HepG2 (cell line): ENCODE measurements at regions not wholly inside any gene's neighbourhood (a gene's known extent, or its start where the extent isn't known, plus 50 kb on each side); places are given as distances from the start of the nearest gene placed in this dataset.

Experiments
- ATAC-seq: fragments of 200-7000 bp; cut with Tn5 transposase; 3 replicates; pipeline ENCODE4 v1.9.1; 2020; ENCODE audit warnings: mild to moderate bottlenecking, moderate library complexity
- BruUV-seq: library from RNA; stranded (reverse); fragments of 400-500 nt; replicated peaks from 2 replicates; lab custom pipeline; 2021; lab: Mats Ljungman, UMichigan
- CTCF ChIA-PET: fragments of 300-600 bp; formaldehyde crosslinking; extraction: SDS; loops from one replicate; lab custom pipeline; 2021; ENCODE audit warnings: low total read pairs, inconsistent platforms, low intra/inter-chr PET ratio; lab: Yijun Ruan, JAX
- POLR2A ChIA-PET: fragments of 350-600 bp; sonication (Branson Sonifier 250); formaldehyde crosslinking; loops from one replicate; lab custom pipeline; 2020; ENCODE audit warnings: antibody characterized with exemption, inconsistent platforms; lab: Yijun Ruan, JAX
- DNase-seq: peaks from one replicate; pipeline ENCODE4 v3.0.0-alpha.2; 2015; ENCODE audit warnings: low spot score
- FAIRE-seq: peaks from 3 replicates; lab custom pipeline; 2011; peaks lifted over from hg19 to GRCh38; lab: Jason Lieb, UNC
- H2AFZ ChIP-seq: one replicate; pipeline ENCODE4 v1.6.1; 2011; ENCODE audit warnings: low read length, inconsistent platforms
- H3K27ac ChIP-seq: fragments of 300-600 bp; 3 replicates; pipeline ENCODE4 v1.8.0; 2011; ENCODE audit warnings: mixed run types, mild to moderate bottlenecking, mixed read lengths, low read length, inconsistent platforms; ENCODE audit not compliant: insufficient read depth; ENCODE audit errors: extremely low read length
- H3K27me3 ChIP-seq, 2 experiments: fragments of 200-600 bp in 1 of 2; 2 replicates in 1 of 2; 3 replicates in 1 of 2; pipeline versions ENCODE4 v1.6.0 to v1.8.0; 2011; ENCODE audit warnings: low read length in 2 of 2, mild to moderate bottlenecking in 2 of 2, moderate library complexity in 2 of 2, inconsistent platforms in 1 of 2; ENCODE audit not compliant: insufficient read depth in 2 of 2, control insufficient read depth in 1 of 2
- H3K36me3 ChIP-seq, 2 experiments: fragments of 200-600 bp in 1 of 2; replicated peaks in 1 of 2; 2 replicates in 1 of 2; 3 replicates in 1 of 2; pipeline versions ENCODE4 v1.5.1 to v1.8.0; 2011; ENCODE audit warnings: low read length in 2 of 2, inconsistent platforms in 1 of 2; ENCODE audit not compliant: insufficient read depth in 2 of 2, control insufficient read depth in 1 of 2
- H3K4me1 ChIP-seq: 2 replicates; pipeline ENCODE4 v1.5.1; 2012; ENCODE audit warnings: low read length, inconsistent platforms; ENCODE audit not compliant: insufficient read depth
- H3K4me2 ChIP-seq: 2 replicates; pipeline ENCODE4 v1.6.0; 2011; ENCODE audit warnings: low read depth, low read length, inconsistent platforms
- H3K4me3 ChIP-seq, 3 experiments: fragments of 200-600 bp in 1 of 3; sonication (generic), shearing (Covaris generic) in 1 of 3; replicated peaks in 1 of 3; 2 replicates each; pipeline ENCODE4 v1.5.1; 2011 to 2016; ENCODE audit warnings: low read length in 3 of 3, inconsistent platforms in 2 of 3, low read depth in 2 of 3, mild to moderate bottlenecking in 2 of 3, control low read depth in 1 of 3, mixed read lengths in 1 of 3; ENCODE audit not compliant: insufficient read depth in 1 of 3
- H3K79me2 ChIP-seq: one replicate; pipeline ENCODE4 v1.6.1; 2011; ENCODE audit warnings: low read length, inconsistent platforms; ENCODE audit not compliant: insufficient read depth
- H3K9ac ChIP-seq: 2 replicates; pipeline ENCODE4 v1.6.0; 2011; ENCODE audit warnings: mild to moderate bottlenecking, low read depth, low read length, inconsistent platforms; ENCODE audit not compliant: insufficient read depth
- H3K9me3 ChIP-seq: 2 replicates; pipeline ENCODE4 v1.5.1; 2012; ENCODE audit warnings: mild to moderate bottlenecking, low read length
- H4K20me1 ChIP-seq: 2 replicates; pipeline ENCODE4 v1.6.0; 2011; ENCODE audit warnings: inconsistent platforms, mild to moderate bottlenecking, low read length, moderate library complexity; ENCODE audit not compliant: insufficient read depth
- FLYWCH1 ChIP-seq: sonication (generic); formaldehyde crosslinking; IDR thresholded peaks from 2 replicates; pipeline ENCODE4 v1.8.1; 2023; ENCODE audit warnings: mild to moderate bottlenecking, missing genetic modification reagents
- FOXK1 ChIP-seq: sonication (generic); formaldehyde crosslinking; IDR thresholded peaks from 2 replicates; pipeline ENCODE4 v1.4.0; 2020; ENCODE audit warnings: low read depth, missing genetic modification reagents, borderline replicate concordance
- GPN1 ChIP-seq: sonication (generic); formaldehyde crosslinking; IDR thresholded peaks from 2 replicates; pipeline ENCODE4 v1.5.1; 2020; ENCODE audit warnings: missing genetic modification reagents, borderline replicate concordance
- HMGXB3 ChIP-seq: sonication (generic); formaldehyde crosslinking; IDR thresholded peaks from 2 replicates; pipeline ENCODE4 v1.4.0; 2020; ENCODE audit warnings: missing genetic modification reagents, borderline replicate concordance
- IRF1 ChIP-seq: sonication (generic); formaldehyde crosslinking; IDR thresholded peaks from 2 replicates; pipeline ENCODE4 v1.4.0; 2020; ENCODE audit warnings: low read depth, mild to moderate bottlenecking, missing genetic modification reagents
- MYNN ChIP-seq: sonication (generic); formaldehyde crosslinking; IDR thresholded peaks from 2 replicates; pipeline ENCODE4 v1.4.0; 2020; ENCODE audit warnings: mild to moderate bottlenecking, low read depth, missing genetic modification reagents
- POLR2AphosphoS2 ChIP-seq: IDR thresholded peaks from 2 replicates; pipeline ENCODE4 v1.6.1; 2011; ENCODE audit warnings: low read depth, low read length, improper control_type of control experiment
- POLR2AphosphoS5 ChIP-seq: IDR thresholded peaks from 2 replicates; pipeline ENCODE4 v1.6.1; 2012; ENCODE audit warnings: low read depth, low read length
- RNF2 ChIP-seq: fragments of 450-650 bp; conservative IDR thresholded peaks from 2 replicates; pipeline ENCODE4 v1.6.1; 2016; ENCODE audit warnings: low read depth
- RXRB ChIP-seq: IDR thresholded peaks from 2 replicates; pipeline ENCODE4 v1.6.1; 2016; ENCODE audit warnings: borderline replicate concordance, missing genetic modification reagents, missing compliant biosample characterization
- SIX4 ChIP-seq: sonication (generic); formaldehyde crosslinking; IDR thresholded peaks from 2 replicates; pipeline ENCODE4 v1.4.0; 2020; ENCODE audit warnings: missing genetic modification reagents
- SNAI1 ChIP-seq: sonication (generic); formaldehyde crosslinking; IDR thresholded peaks from 2 replicates; pipeline ENCODE4 v1.5.0; 2020; ENCODE audit warnings: mild to moderate bottlenecking, missing genetic modification reagents, borderline replicate concordance
- SRSF4 ChIP-seq: fragments of 200-400 bp; formaldehyde crosslinking; IDR thresholded peaks from one replicate; pipeline ENCODE4 v1.6.1; 2018; ENCODE audit warnings: mild to moderate bottlenecking, low read depth, low read length, moderate library complexity; ENCODE audit not compliant: poor library complexity, severe bottlenecking
- YY1 ChIP-seq: IDR thresholded peaks from 2 replicates; pipeline ENCODE4 v1.6.1; 2011; ENCODE audit warnings: low read length, low read depth, moderate library complexity, mild to moderate bottlenecking; ENCODE audit not compliant: insufficient read depth, insufficient replicate concordance
- ZC3H13 ChIP-seq: sonication (generic); formaldehyde crosslinking; IDR thresholded peaks from 2 replicates; pipeline ENCODE4 v1.8.1; 2023; ENCODE audit warnings: mild to moderate bottlenecking, missing genetic modification reagents, moderate library complexity
- ZFP37 ChIP-seq: sonication (generic); formaldehyde crosslinking; IDR thresholded peaks from 2 replicates; pipeline ENCODE4 v1.4.0; 2020; ENCODE audit warnings: missing genetic modification reagents, borderline replicate concordance
- ZFP90 ChIP-seq: sonication (generic); formaldehyde crosslinking; IDR thresholded peaks from 2 replicates; pipeline ENCODE4 v1.8.0; 2022; ENCODE audit warnings: missing genetic modification reagents, mild to moderate bottlenecking, inconsistent platforms, borderline replicate concordance
- ZNF260 ChIP-seq: sonication (generic); formaldehyde crosslinking; IDR thresholded peaks from 2 replicates; pipeline ENCODE4 v1.4.0; 2020; ENCODE audit warnings: missing genetic modification reagents, low read depth, mild to moderate bottlenecking, borderline replicate concordance
- ZNF747 ChIP-seq: sonication (generic); formaldehyde crosslinking; IDR thresholded peaks from 2 replicates; pipeline ENCODE4 v1.8.1; 2023; ENCODE audit warnings: missing genetic modification reagents, mild to moderate bottlenecking, borderline replicate concordance
- WGBS: methylation state at CpG from one replicate; pipeline ENCODE4 v1.1.6; 2017; ENCODE audit warnings: low lambda C conversion rate; 5-methylcytosine and 5-hydroxymethylcytosine counted together
- in situ Hi-C: cut with HindIII; loops from 2 replicates; pipeline ENCODE4 v1.10.0; 2017; ENCODE audit warnings: low pct_unique_long_range_greater_than_20kb; ENCODE audit not compliant: extremely low pct_ligation_motif_present
- intact Hi-C: fragments of 100-400 bp; cut with micrococcal nuclease; formaldehyde crosslinking; loops from one replicate; pipeline ENCODE4 v1.10.0; 2022; ENCODE audit not compliant: unreplicated experiment
- TF ChIP-seq, protein P1 (sequence below): sonication (generic); IDR thresholded peaks from 2 replicates; pipeline ENCODE4 v1.6.1; 2016; ENCODE audit warnings: low read depth, borderline replicate concordance

GRCh38 chr5:17396247-17396646 is 101.8 kb upstream of the TAF11L2 start:
- H3K9ac ChIP-seq: no peak overlapping the region
- no peak overlapping the region for H2AFZ ChIP-seq
- no peaks in the 10 kb centered on the region for H3K9me3 ChIP-seq
- no peaks in the 10 kb centered on the region for H4K20me1 ChIP-seq
- ChIA-PET POLR2A (no interaction called here), CTCF (no interaction called here)
- peaks cover 6% of the 10 kb centered on the region for H3K4me1 ChIP-seq
- no peak overlapping the region for H3K4me2 ChIP-seq
- H3K36me3 ChIP-seq: no peaks in the 10 kb centered on the region
- intact Hi-C loops: no loop called here
- WGBS: 1% methylated on average over 4 of the region's 4 CpGs
- FAIRE-seq (no peak), ATAC-seq (no peak), DNase-seq (no peak)
- no peak overlapping the region for H3K4me3 ChIP-seq
- H3K79me2 ChIP-seq: no peaks in the 10 kb centered on the region
- TF ChIP-seq SIX4 (CRISPR knock-in tag) (no peak), ZFP90 (no peak), FOXK1 (no peak), POLR2AphosphoS2 (no peak), HMGXB3 (CRISPR knock-in tag) (no peak), SRSF4 (no peak), ZFP37 (no peak), ZC3H13 (CRISPR knock-in tag) (no peak), ZNF747 (CRISPR knock-in tag) (no peak), MYNN (CRISPR knock-in tag) (no peak), SNAI1 (CRISPR knock-in tag) (no peak), RNF2 (no peak), IRF1 (CRISPR knock-in tag) (no peak), ZNF260 (CRISPR knock-in tag) (no peak), GPN1 (no peak), FLYWCH1 (CRISPR knock-in tag) (no peak), POLR2AphosphoS5 (no peak), RXRB (CRISPR knock-in tag) (no peak), YY1 (no peak)
- TF ChIP-seq, protein P1, sequence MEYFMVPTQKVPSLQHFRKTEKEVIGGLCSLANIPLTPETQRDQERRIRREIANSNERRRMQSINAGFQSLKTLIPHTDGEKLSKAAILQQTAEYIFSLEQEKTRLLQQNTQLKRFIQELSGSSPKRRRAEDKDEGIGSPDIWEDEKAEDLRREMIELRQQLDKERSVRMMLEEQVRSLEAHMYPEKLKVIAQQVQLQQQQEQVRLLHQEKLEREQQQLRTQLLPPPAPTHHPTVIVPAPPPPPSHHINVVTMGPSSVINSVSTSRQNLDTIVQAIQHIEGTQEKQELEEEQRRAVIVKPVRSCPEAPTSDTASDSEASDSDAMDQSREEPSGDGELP: no peak
- in situ Hi-C loops: no loop called here
- no TSS peak for BruUV-seq
- H3K27me3 ChIP-seq: no peaks in the 10 kb centered on the region
- H3K27ac ChIP-seq: no peak overlapping the region
